Panc1 (cell line): ENCODE measurements at regions not wholly inside any gene's neighbourhood (a gene's known extent, or its start where the extent isn't known, plus 50 kb on each side); places are given as distances from the start of the nearest gene placed in this dataset.

ENCODE experiments used
- ATAC-seq: fragments of 200-7000 bp; cut with Tn5 transposase; 2 replicates; pipeline ENCODE4 v1.9.1; 2020; ENCODE audit warnings: mild to moderate bottlenecking, moderate library complexity
- BruUV-seq: library from RNA; stranded (reverse); fragments of 400-500 nt; replicated peaks from 2 replicates; lab custom pipeline; 2021; lab: Mats Ljungman, UMichigan
- CTCF ChIA-PET: fragments of 300-600 bp; sonication (Branson Sonifier 250); formaldehyde crosslinking; loops from one replicate; lab custom pipeline; 2022; ENCODE audit warnings: antibody characterized with exemption; lab: Charles Lee
- POLR2A ChIA-PET: fragments of 300-600 bp; sonication (Branson Sonifier 250); formaldehyde crosslinking; loops from one replicate; lab custom pipeline; 2022; ENCODE audit warnings: antibody characterized with exemption; lab: Charles Lee
- DNase-seq: peaks from one replicate; pipeline ENCODE4 v3.0.0-alpha.2; 2010; ENCODE audit warnings: low read depth, low spot score
- H3K27ac ChIP-seq: 2 replicates; pipeline ENCODE4 v1.5.1; 2011; ENCODE audit warnings: mild to moderate bottlenecking, low read length, inconsistent platforms
- H3K27me3 ChIP-seq: fragments of 200-500 bp; sonication (Bioruptor generic); 2 replicates; pipeline ENCODE4 v1.6.0; 2014; ENCODE audit warnings: low read length, inconsistent platforms; ENCODE audit not compliant: control insufficient read depth, insufficient read depth
- H3K36me3 ChIP-seq: fragments of 200-500 bp; sonication (Bioruptor generic); 2 replicates; pipeline ENCODE4 v1.5.1; 2014; ENCODE audit warnings: inconsistent platforms, mild to moderate bottlenecking, low read length, moderate library complexity; ENCODE audit not compliant: control insufficient read depth, insufficient read depth
- H3K4me1 ChIP-seq: 2 replicates; pipeline ENCODE4 v1.5.1; 2011; ENCODE audit warnings: inconsistent platforms, mild to moderate bottlenecking, low read length, moderate library complexity; ENCODE audit not compliant: control insufficient read depth, insufficient read depth
- H3K4me3 ChIP-seq, 2 experiments: 2 replicates each; pipeline ENCODE4 v1.5.1; 2011 to 2012; ENCODE audit warnings: low read depth in 2 of 2, low read length in 2 of 2, mild to moderate bottlenecking in 2 of 2, inconsistent platforms in 1 of 2, moderate library complexity in 1 of 2
- H3K9me3 ChIP-seq: fragments of 200-500 bp; sonication (Bioruptor generic); 2 replicates; pipeline ENCODE4 v1.5.1; 2014; ENCODE audit warnings: low read depth, mild to moderate bottlenecking, inconsistent platforms, low read length, moderate library complexity; ENCODE audit not compliant: control insufficient read depth, insufficient read depth
- CTCF ChIP-seq: fragments of 450-650 bp; IDR thresholded peaks from 2 replicates; pipeline ENCODE4 v1.5.1; 2017; ENCODE audit warnings: mild to moderate bottlenecking
- POLR2AphosphoS5 ChIP-seq: IDR thresholded peaks from 2 replicates; pipeline ENCODE4 v1.6.1; 2012; ENCODE audit warnings: mild to moderate bottlenecking, low read depth, low read length, moderate library complexity
- REST ChIP-seq, 2 experiments: IDR thresholded peaks; 2 replicates each; pipeline ENCODE4 v1.6.1; 2011 to 2012; ENCODE audit warnings: low read depth in 2 of 2, control low read depth in 1 of 2, low read length in 1 of 2, mild to moderate bottlenecking in 1 of 2, moderate library complexity in 1 of 2; ENCODE audit not compliant: insufficient read depth in 1 of 2
- SIN3A ChIP-seq: IDR thresholded peaks from 2 replicates; pipeline ENCODE4 v1.6.1; 2012; ENCODE audit warnings: low read depth, mild to moderate bottlenecking, low read length, moderate library complexity, borderline replicate concordance; ENCODE audit not compliant: insufficient read depth
- TCF7L2 ChIP-seq: IDR thresholded peaks from 2 replicates; pipeline ENCODE4 v1.6.1; 2011; ENCODE audit warnings: mild to moderate bottlenecking, low read depth, low read length, inconsistent platforms
- in situ Hi-C: cut with HindIII; loops from 2 replicates; pipeline ENCODE4 v1.10.0; 2016; ENCODE audit warnings: low sequenced_read_pairs, low pct_unique_long_range_greater_than_20kb
- intact Hi-C: fragments of 100-400 bp; cut with micrococcal nuclease; formaldehyde crosslinking; loops from one replicate; pipeline ENCODE4 v1.10.0; 2022; ENCODE audit not compliant: unreplicated experiment

- H3K27ac ChIP-seq: no peak overlapping the region
- in situ Hi-C loops (no loop called here), intact Hi-C loops (no loop called here)
- H3K27me3 ChIP-seq: no peaks in the 10 kb centered on the region
- no peaks in the 10 kb centered on the region for H3K36me3 ChIP-seq
- no TSS peak for BruUV-seq
- TF ChIP-seq TCF7L2 (no peak), POLR2AphosphoS5 (no peak), CTCF (no peak), REST (IDR thresholded peaks at IDR 0.05; ENCODE audit: insufficient read depth in 1 of 2, low read depth in 2 of 2, low read length in 1 of 2) (no peak), SIN3A (no peak)
- ATAC-seq (peak; percentile 43; the same call in 1 of the 2 replicates), DNase-seq (no peak)
- no peak overlapping the region for H3K4me3 ChIP-seq
- H3K9me3 ChIP-seq: no peaks in the 10 kb centered on the region
- ChIA-PET CTCF (no interaction called here), POLR2A (no interaction called here)
- H3K4me1 ChIP-seq: no peaks in the 10 kb centered on the region
Measured at GRCh38 chr4:1504595-1505500, 98.6 kb upstream of the NKX1-1 start.

GRCh38 chr4:1503583-1504471 lies 97.6 kb upstream of the NKX1-1 start:
- ATAC-seq: 0 out of 2 replicates have a peak, but pooled peaks have one; percentile 30
- H3K27me3 ChIP-seq: no peaks in the 10 kb centered on the region
- DNase-seq: no peak

More at GRCh38 chr4:1503583-1504471, 97.6 kb upstream of the NKX1-1 start:
- H3K9me3 ChIP-seq: no peaks in the 10 kb centered on the region
- H3K4me3 ChIP-seq: no peak overlapping the region
- ChIA-PET POLR2A (no interaction called here), CTCF (no interaction called here)
- intact Hi-C loops: no loop called here
- no peaks in the 10 kb centered on the region for H3K4me1 ChIP-seq
- TF ChIP-seq CTCF: no peak
- no peak for TF ChIP-seq SIN3A
- TF ChIP-seq REST (IDR thresholded peaks at IDR 0.05; ENCODE audit: insufficient read depth in 1 of 2, low read depth in 2 of 2, low read length in 1 of 2): no peak
- no peak for TF ChIP-seq POLR2AphosphoS5
- no peak for TF ChIP-seq TCF7L2
- H3K27ac ChIP-seq: no peak overlapping the region
- in situ Hi-C loops: no loop called here
- BruUV-seq: no TSS peak
- no peaks in the 10 kb centered on the region for H3K36me3 ChIP-seq
